ENCODE measurements at regions not wholly inside any gene's neighbourhood (a gene's known extent, or its start where the extent isn't known, plus 50 kb on each side); places are given as distances from the start of the nearest gene placed in this dataset.

GRCh38 chr2:239520811-239521517 is 120.1 kb upstream of the HDAC4 start:
- Histone ChIP-seq H3K4me1 (ENCODE audit: control insufficient read depth, extremely low read depth, insufficient read depth, low read length) (no peaks in the 10 kb centered on the region), H3K9ac (replicated peaks; ENCODE audit: extremely low read depth, insufficient read depth, low read length) (no peak overlapping the region), H3K36me3 (ENCODE audit: control insufficient read depth in 2 of 2, extremely low read depth in 1 of 2, insufficient read depth in 2 of 2, low read length in 2 of 2) (no peaks in the 10 kb centered on the region), H3K79me2 (ENCODE audit: control insufficient read depth, insufficient read depth, low read length) (no peaks in the 10 kb centered on the region), H4K20me1 (replicated peaks; ENCODE audit: control insufficient read depth, extremely low read depth, insufficient read depth, low read length) (no peaks in the 10 kb centered on the region), H3K4me3 (replicated peaks in 1 of 3; ENCODE audit: insufficient read depth in 1 of 3, low read depth in 1 of 3, low read length in 3 of 3) (no peak overlapping the region), H2AFZ (ENCODE audit: low read depth, low read length) (no peak overlapping the region), H3K27ac (ENCODE audit: insufficient read depth, low read depth, low read length) (no peak overlapping the region), H3K9me1 (replicated peaks; ENCODE audit: control insufficient read depth, extremely low read depth, insufficient read depth, low read length) (no peaks in the 10 kb centered on the region), H3K9me3 (replicated peaks; ENCODE audit: control insufficient read depth, insufficient read depth, low read length) (no peaks in the 10 kb centered on the region), H3K4me2 (ENCODE audit: insufficient read depth, low read length) (no peak overlapping the region), H3K27me3 (ENCODE audit: control insufficient read depth in 2 of 2, insufficient read depth in 2 of 2, low read length in 2 of 2) (no peaks in the 10 kb centered on the region)
- CTCF ChIA-PET: no interaction called here
- dilution Hi-C loops (cut with MboI; ENCODE audit: extremely low pct_ligation_motif_present, low sequenced_read_pairs): no loop called here
- DNase-seq (ENCODE audit: low read depth, low spot score) (no peak), FAIRE-seq (no peak)
- BruUV-seq (replicated peaks): no TSS peak
- intact Hi-C loops (cut with micrococcal nuclease): no loop called here
- POLR2A ChIA-PET: no interaction called here
- no peak for TF ChIP-seq MAX (IDR thresholded peaks at IDR 0.05; ENCODE audit: insufficient read depth, insufficient read length)
- TF ChIP-seq FOS (IDR thresholded peaks at IDR 0.05; ENCODE audit: borderline replicate concordance, insufficient read depth, low read length): no peak

- BruUV-seq (replicated peaks): no TSS peak
- Histone ChIP-seq H4K20me1 (replicated peaks; ENCODE audit: control insufficient read depth, extremely low read depth, insufficient read depth, low read length) (no peaks in the 10 kb centered on the region), H3K4me2 (ENCODE audit: insufficient read depth, low read length) (no peak overlapping the region), H3K27me3 (ENCODE audit: control insufficient read depth in 2 of 2, insufficient read depth in 2 of 2, low read length in 2 of 2) (no peaks in the 10 kb centered on the region), H3K36me3 (ENCODE audit: control insufficient read depth in 2 of 2, extremely low read depth in 1 of 2, insufficient read depth in 2 of 2, low read length in 2 of 2) (no peaks in the 10 kb centered on the region), H3K9me1 (replicated peaks; ENCODE audit: control insufficient read depth, extremely low read depth, insufficient read depth, low read length) (no peaks in the 10 kb centered on the region), H3K9me3 (replicated peaks; ENCODE audit: control insufficient read depth, insufficient read depth, low read length) (no peaks in the 10 kb centered on the region), H3K27ac (ENCODE audit: insufficient read depth, low read depth, low read length) (no peak overlapping the region), H3K4me1 (ENCODE audit: control insufficient read depth, extremely low read depth, insufficient read depth, low read length) (no peaks in the 10 kb centered on the region), H3K9ac (replicated peaks; ENCODE audit: extremely low read depth, insufficient read depth, low read length) (no peak overlapping the region), H3K4me3 (replicated peaks in 1 of 3; ENCODE audit: insufficient read depth in 1 of 3, low read depth in 1 of 3, low read length in 3 of 3) (no peak overlapping the region), H2AFZ (ENCODE audit: low read depth, low read length) (no peak overlapping the region), H3K79me2 (ENCODE audit: control insufficient read depth, insufficient read depth, low read length) (no peaks in the 10 kb centered on the region)
- ChIA-PET CTCF (no interaction called here), POLR2A (no interaction called here)
- dilution Hi-C loops (cut with MboI; ENCODE audit: extremely low pct_ligation_motif_present, low sequenced_read_pairs): no loop called here
- FAIRE-seq (no peak), DNase-seq (ENCODE audit: low read depth, low spot score) (no peak)
- intact Hi-C loops (cut with micrococcal nuclease): no loop called here
- TF ChIP-seq MAX (IDR thresholded peaks at IDR 0.05; ENCODE audit: insufficient read depth, insufficient read length) (no peak), GATA2 (IDR thresholded peaks at IDR 0.05; ENCODE audit: insufficient read depth, insufficient read length, low read depth, low read length) (no peak), CTCF (IDR thresholded peaks at IDR 0.05; ENCODE audit: extremely low read depth in 1 of 2, insufficient read depth in 1 of 2, low read depth in 1 of 2, low read length in 2 of 2) (no peak)
Measured at GRCh38 chr2:239519921-239520585, 119.2 kb upstream of the HDAC4 start.
